Hindlimb muscle (tissue), 1 donor: ENCODE measurements at regions not wholly inside any gene's neighbourhood (a gene's known extent, or its start where the extent isn't known, plus 50 kb on each side); places are given as distances from the start of the nearest gene placed in this dataset.

Source experiments
- DNase-seq: peaks from one replicate; pipeline ENCODE4 v3.0.0-alpha.2; 2013

- DNase-seq = no peak
Observed at GRCh38 chr20:24779131-24779530, 169.9 kb upstream of the CST7 start.

DNA sequence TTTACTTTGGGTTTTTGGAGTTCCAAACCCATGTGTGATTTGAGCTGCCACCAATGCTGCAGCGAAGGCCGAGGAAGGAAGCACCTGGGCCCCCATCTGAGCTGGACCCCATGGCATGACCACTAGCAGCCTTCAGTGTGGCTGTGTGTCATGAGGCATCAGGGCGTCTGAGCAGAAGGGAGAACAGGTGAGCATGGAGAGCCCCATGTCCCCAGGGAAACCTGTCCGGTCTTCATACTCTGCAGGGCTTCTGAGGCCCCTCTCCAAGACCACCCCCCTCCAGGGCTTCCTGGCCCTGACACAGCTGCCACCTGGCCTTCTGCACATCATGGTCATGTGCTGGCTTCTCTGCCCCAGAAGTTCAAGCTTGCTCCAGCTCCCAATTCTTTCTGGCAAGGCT is 169.1 kb upstream of the CST7 start:
- DNase-seq = no peak

- DNase-seq = no peak
Observed at GRCh38 chr20:24780674-24781417, 168.2 kb upstream of the CST7 start.

GRCh38 chr20:24781418-24781980 is 167.6 kb upstream of the CST7 start:
- DNase-seq = no peak

DNA sequence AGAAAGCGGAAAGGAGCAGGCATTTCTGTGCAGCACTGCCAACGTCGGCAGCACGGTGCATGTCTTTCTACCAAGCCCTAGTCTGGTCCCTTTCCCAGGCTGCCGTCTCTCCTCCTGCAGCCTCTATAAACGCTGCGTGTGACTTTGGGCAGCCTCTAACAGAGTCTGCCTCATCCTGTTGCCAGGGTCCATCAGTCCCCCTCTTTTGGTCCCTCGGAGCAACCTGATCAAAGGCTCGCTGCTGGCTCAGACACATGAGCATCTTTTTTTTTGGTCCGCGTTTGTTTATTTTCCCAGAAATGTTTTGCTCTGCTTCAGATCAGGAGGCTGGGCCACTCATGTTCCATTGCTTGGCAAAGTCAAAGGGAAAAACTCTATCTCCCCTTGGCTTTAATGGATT is 166.8 kb upstream of the CST7 start:
- DNase-seq = no peak

DNA sequence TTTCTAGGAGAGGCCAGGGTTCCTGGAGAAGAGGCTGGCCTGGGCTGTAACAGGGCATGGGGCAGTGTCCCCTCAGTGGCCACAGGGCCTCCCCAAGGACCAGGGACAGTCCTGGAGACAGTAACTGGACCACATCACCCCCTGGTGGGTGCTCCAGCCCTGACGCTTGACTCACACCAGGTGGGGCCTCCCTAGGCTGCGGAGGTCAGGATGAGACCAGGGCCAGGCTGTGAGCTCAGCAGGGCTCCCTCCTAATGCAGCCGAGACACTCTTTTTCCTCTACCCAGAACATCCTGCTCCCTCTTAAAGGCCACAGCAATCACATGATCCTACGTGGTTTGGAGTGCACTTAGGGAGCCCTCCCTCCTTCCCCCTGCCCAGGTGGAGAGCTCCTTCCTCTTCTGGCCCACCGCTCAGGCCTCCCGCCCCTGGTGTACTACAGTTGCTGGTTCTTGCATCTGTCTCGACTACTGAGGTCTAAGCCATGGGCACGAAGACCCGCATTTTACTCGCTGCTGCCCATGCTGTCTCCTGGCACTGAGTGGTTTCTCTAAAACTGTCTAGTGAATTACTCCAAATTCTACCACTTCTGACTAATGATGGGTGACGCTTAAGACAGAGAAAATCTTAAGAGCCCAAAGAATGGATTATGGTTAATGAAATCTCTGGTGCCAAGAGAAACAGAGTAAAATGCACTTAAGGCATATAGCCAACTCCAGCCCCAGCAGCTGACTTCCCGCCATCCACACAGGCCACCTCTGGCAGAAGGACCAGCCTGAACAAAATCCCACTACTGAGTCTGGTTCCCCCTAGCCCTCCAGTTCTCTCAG is 166.1 kb upstream of the CST7 start:
- DNase-seq = no peak

GRCh38 chr20:24783631-24784492 is 165.2 kb upstream of the CST7 start:
- DNase-seq = no peak

- DNase-seq = no peak
Observed at GRCh38 chr20:24784607-24785006, 164.5 kb upstream of the CST7 start.

- no peak for DNase-seq
Observed at GRCh38 chr20:24785141-24786110, 163.6 kb upstream of the CST7 start.

DNA sequence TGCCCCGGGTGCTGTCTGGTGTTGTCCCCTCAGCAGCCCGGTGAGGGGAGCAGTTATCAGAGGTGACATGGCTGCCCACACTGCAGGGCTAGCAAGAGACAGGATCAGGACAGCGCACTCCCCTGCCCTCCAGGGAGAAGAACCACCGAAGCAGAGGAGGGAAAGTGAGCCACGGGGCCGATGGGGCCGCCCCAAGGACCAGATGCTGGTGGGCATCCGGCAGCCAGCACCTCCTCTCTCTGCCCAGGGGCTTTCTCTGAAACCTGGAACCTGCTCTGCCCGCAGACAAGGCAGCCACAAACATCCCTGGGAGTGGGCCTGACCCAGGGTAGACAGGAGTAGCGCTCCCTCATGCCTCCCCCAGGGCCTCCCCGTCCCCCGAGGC is 163.0 kb upstream of the CST7 start:
- no peak for DNase-seq

DNA sequence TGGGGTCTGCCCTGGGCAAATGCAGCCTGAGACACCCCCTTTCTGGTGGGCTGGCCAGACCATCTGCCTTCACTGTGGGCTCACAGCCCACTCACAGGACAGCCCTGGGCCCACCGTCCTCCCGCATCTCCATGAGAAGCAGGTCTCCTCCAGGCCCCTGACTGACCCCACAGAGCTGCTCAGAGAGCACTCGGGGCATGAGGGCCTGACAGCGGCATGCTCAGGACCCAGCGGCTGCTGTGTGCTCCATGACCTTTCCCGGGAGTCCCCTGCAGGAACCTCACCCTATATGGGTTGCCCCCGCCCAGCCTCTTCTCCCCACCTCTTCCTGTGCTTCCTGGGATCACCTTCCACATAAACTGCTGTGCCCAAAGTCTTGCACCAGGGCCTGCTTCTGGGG is 162.4 kb upstream of the CST7 start:
- DNase-seq = no peak

DNA sequence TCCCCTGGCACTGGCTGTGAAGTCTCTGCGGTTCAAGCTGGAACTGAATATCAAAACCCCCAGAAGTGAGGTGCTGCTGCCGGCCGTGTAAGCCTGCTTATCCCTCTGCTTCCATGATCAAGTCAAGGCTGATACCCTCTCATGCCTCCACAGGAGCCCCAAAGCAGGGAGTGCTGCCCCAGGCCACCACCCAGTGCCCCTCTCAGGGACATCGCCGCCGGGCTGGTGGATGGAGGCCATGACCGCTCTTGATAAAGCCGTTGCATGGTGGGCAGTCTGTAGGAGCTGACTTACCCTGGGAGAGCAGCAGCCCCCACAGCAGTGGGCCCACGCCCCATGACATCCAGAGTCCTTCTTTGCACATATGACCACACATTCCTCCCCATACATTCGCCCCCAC is 162.0 kb upstream of the CST7 start:
- DNase-seq = no peak

DNA sequence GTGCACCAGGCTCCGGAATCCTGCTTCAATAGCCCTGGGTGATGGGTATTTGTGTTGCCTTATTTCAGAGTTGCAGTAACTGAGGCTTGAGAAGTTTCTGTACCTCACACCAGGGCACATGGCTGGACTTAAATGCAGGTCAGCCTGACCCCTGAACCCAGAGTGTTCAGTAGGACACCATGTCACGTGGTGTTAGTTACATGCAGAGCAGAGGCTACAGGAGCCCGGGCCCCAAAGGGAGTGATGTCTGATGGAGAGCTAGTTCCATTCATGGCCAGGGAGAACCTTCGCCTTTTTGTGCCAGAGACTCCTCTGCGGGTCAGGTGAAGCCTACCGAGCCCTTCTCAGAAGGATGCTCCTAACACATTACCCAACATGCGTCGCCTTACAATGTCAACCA is 161.4 kb upstream of the CST7 start:
- no peak for DNase-seq

DNA sequence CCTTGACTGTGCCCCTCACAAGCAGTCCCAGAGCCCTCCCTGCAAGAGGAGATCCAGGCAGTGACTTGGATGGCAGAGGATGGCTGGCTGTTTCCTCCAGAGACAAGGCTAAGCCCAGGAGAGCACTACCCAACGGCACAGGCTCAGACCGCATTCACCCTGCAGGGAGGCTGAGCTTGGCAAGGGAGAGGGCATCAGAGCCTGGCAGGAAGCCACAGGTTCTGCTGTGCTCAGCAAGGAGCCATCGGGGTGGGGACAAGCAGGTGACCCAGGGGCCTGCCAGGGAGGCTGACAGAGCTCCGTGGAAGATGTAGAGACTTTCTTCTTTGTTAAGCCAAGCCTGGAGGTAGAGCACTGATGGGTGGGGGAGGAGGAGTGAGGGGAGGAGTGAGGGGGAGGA is 159.2 kb upstream of the CST7 start:
- no peak for DNase-seq

- DNase-seq = no peak
Observed at GRCh38 chr20:24790746-24791283, 158.3 kb upstream of the CST7 start.

GRCh38 chr20:24791953-24792352 is 157.1 kb upstream of the CST7 start:
- DNase-seq = no peak

- DNase-seq = no peak
Observed at GRCh38 chr20:24792641-24793495, 156.2 kb upstream of the CST7 start.

DNA sequence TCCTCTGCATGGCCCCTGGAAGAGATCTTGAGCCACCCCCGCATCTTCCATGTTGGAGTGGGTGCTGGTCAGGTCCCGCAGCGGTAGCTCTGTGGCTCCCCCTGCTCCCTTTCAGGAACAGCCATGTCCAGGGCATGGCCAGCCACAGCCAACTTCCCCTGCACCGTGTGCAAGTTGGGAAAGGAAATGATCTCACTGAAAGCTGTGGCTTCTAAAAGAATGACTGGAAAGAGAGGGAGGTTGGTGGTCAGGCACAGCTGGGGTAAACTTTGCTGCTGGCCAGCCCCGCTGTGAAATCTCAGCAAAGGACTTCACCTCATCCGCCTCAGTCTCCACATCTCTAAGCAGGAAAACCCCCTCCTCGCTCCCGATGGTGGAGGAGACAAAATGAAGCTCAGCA is 153.6 kb upstream of the CST7 start:
- DNase-seq = no peak

DNA sequence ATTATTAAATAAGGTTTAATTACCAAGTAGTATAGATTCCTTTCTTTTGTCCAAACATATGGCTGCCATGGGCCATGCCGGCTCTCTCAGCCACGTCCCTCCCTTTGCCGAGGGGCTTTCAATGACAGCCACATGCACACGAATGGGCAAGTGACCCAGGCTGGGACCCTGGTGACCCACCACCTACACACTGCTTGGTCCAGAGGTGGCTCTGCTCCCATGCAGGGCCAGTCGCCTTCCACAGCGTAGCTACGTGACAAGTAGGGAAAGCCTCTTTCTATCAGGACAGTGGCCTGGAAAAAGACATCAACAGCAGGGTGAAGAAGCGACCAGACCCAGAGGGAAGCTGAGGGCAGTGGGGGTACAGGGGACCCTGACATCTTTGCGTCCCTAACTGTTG is 152.8 kb upstream of the CST7 start:
- DNase-seq = no peak

- no peak for DNase-seq
Observed at GRCh38 chr20:24797113-24797512, 152.0 kb upstream of the CST7 start.
